Heart right ventricle (tissue), 16 donors: ENCODE measurements at regions not wholly inside any gene's neighbourhood (a gene's known extent, or its start where the extent isn't known, plus 50 kb on each side); places are given as distances from the start of the nearest gene placed in this dataset.
"Not testable (repeated sequence)": the region's sequence is repeated elsewhere in the genome, so short reads cannot be mapped to it uniquely, and the experiment has no call there.

Source experiments
- ATAC-seq, 8 donors: fragments of 200-7000 bp; cut with Tn5 transposase; one replicate each; pipeline ENCODE4 v1.9.1; 2020; ENCODE audit warnings: mild to moderate bottlenecking in 8 of 8, moderate library complexity in 8 of 8, moderate number of reproducible peaks in 1 of 8
- DNase-seq, 2 donors: peaks; one replicate each; pipeline ENCODE4 v3.0.0-alpha.2; 2020
- H3K27ac ChIP-seq, 10 donors: fragments of 200-600 bp; sonication (generic) in 2 of 10; one replicate each; pipeline versions ENCODE4 v1.5.0 to v1.8.0; 2020 to 2022; ENCODE audit warnings: mild to moderate bottlenecking in 3 of 10
- H3K27me3 ChIP-seq, 7 donors: fragments of 200-600 bp; one replicate each; pipeline ENCODE4 v1.8.0; 2021 to 2022; ENCODE audit warnings: mild to moderate bottlenecking in 2 of 7
- H3K36me3 ChIP-seq, 9 donors: fragments of 200-600 bp; sonication (generic) in 1 of 9; one replicate each; pipeline versions ENCODE4 v1.5.0 to v1.8.0; 2020 to 2022; ENCODE audit warnings: mild to moderate bottlenecking in 2 of 9
- H3K4me1 ChIP-seq, 9 donors: fragments of 200-600 bp; sonication (generic) in 1 of 9; one replicate each; pipeline versions ENCODE4 v1.5.0 to v1.8.0; 2020 to 2022; ENCODE audit warnings: mild to moderate bottlenecking in 4 of 9
- H3K4me3 ChIP-seq, 10 donors: fragments of 200-600 bp; sonication (generic) in 2 of 10; one replicate each; pipeline versions ENCODE4 v1.5.0 to v1.8.0; 2020 to 2022; ENCODE audit warnings: mild to moderate bottlenecking in 7 of 10, moderate library complexity in 2 of 10
- H3K9me3 ChIP-seq, 11 donors: fragments of 200-600 bp in 10 of 11; sonication (generic) in 2 of 11; one replicate each; pipeline versions ENCODE4 v1.5.0 to v1.8.0; 2013 to 2022; ENCODE audit warnings: mild to moderate bottlenecking in 2 of 11, control low read depth in 1 of 11, moderate library complexity in 1 of 11
- WGBS, 2 donors: extraction: QIAGEN DNeasy Blood & Tissue Kit; methylation state at CpG; one replicate each; pipeline ENCODE4 v1.1.7; 2013; ENCODE audit warnings: inconsistent platforms in 1 of 2; 5-methylcytosine and 5-hydroxymethylcytosine counted together
- intact Hi-C, 10 donors: fragments of 100-400 bp; cut with DNase I; formaldehyde crosslinking; loops; one replicate each; pipeline versions ENCODE4 v1.11.1 to v1.14.2; 2022
- TF ChIP-seq, protein P1 (sequence below), 9 donors: fragments of 200-600 bp; sonication (generic) in 2 of 9; IDR thresholded peaks; one replicate each; pipeline versions ENCODE4 v1.5.0 to v1.8.0; 2021 to 2022; ENCODE audit warnings: antibody characterized with exemption in 9 of 9, mild to moderate bottlenecking in 5 of 9, moderate library complexity in 1 of 9
- donor health status: Arrhythmogenic right ventricular cardiomyopathy.
- donor health status: ischemic (EF 13 %, LVEDD 7.1; RV severe dilation, severe dysfunction).
- donor health status: healthy with polysubstance abuse.
- donor health status: DM: no; HTN: yes; CAD: no.
- donor health status: DM: no; HTN: no; CAD: no.
- donor health status: ischemic (EF 25% LVEDD 6.9; RV normal size, moderate dysfunction).
- donor health status: ischemic (EF 25% LVEDD 5.7; RV mildly dilated, moderate dysfunction).
- donor health status: healthy.
- donor health status: DM: yes; HTN: yes; CAD: no.
- donor health status: Ischemic cardiomyopathy.
- donor health status: ischemic (EF 35%, LVEDD 5.7; RV mildly dilated, moderate dysfunction).
- donor health status: nonischemic (EF 11% LVEDD 7.7; RV severe dilation, severe dysfunction).
- donor health status: DM: yes; HTN: yes; CAD: no.
- donor health status: PGD.
- donor health status: ischemic (EF 29% LVEDD 5.4; RV normal size, mild dysfunction).
- donor health status: nonischemic (EF 23%, LVEDD 6.1; RV moderate dilation, normal function).

DNA sequence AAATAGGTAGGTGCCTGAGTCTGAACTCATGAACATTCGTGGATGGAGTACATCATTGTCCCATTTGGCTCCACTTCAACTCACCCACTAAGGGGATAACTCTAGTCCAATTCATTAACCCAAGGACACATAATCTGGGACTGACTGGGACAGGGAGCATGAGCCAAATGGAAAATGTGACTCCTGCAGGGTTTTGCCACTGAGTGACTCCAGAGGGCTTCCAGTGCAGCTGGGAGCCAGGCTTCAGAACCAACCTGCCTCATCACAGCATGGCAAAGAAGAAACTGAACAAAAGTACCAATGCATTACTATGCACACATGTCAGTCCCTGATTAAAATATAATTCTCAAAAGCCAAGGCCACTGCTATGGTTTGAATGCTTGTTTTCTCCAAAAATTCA lies 159.7 kb upstream of the SNX2 start:
- Histone ChIP-seq H3K4me3 (no peak overlapping the region), H3K36me3 (no peaks in the 10 kb centered on the region), H3K27me3 (no peaks in the 10 kb centered on the region), H3K9me3 (no peaks in the 10 kb centered on the region), H3K4me1 (no peaks in the 10 kb centered on the region), H3K27ac (no peak overlapping the region)
- no peak for ATAC-seq
- intact Hi-C loops: no loop called here
- no peak for DNase-seq
- 55 to 76% methylated on average over 1 of the region's 1 CpG for WGBS, 2 donors
- TF ChIP-seq, protein P1, sequence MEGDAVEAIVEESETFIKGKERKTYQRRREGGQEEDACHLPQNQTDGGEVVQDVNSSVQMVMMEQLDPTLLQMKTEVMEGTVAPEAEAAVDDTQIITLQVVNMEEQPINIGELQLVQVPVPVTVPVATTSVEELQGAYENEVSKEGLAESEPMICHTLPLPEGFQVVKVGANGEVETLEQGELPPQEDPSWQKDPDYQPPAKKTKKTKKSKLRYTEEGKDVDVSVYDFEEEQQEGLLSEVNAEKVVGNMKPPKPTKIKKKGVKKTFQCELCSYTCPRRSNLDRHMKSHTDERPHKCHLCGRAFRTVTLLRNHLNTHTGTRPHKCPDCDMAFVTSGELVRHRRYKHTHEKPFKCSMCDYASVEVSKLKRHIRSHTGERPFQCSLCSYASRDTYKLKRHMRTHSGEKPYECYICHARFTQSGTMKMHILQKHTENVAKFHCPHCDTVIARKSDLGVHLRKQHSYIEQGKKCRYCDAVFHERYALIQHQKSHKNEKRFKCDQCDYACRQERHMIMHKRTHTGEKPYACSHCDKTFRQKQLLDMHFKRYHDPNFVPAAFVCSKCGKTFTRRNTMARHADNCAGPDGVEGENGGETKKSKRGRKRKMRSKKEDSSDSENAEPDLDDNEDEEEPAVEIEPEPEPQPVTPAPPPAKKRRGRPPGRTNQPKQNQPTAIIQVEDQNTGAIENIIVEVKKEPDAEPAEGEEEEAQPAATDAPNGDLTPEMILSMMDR (IDR thresholded peaks at IDR 0.05): no peak

DNA sequence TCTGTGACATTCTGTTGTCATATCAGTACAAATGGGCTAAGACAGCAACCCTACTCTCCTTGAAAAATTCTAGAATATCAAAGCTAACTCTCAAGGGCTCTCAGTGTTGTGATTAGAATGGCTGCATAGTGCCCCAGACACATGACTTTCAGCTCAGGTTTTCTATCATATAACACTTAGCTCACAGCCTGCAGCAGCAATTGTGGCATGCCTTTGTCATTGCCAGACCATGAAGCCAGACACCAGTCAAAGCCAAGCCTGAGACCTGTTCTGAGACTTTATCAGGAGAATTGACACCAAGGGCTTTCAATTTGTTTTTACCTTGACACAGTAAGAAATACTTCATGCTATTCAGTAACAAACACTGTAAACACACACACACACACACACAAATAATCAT lies 159.0 kb upstream of the SNX2 start:
- Histone ChIP-seq H3K27ac (no peak overlapping the region), H3K4me3 (no peak overlapping the region), H3K9me3 (no peaks in the 10 kb centered on the region), H3K27me3 (no peaks in the 10 kb centered on the region), H3K36me3 (no peaks in the 10 kb centered on the region), H3K4me1 (no peaks in the 10 kb centered on the region)
- DNase-seq: no peak
- TF ChIP-seq, protein P1 (IDR thresholded peaks at IDR 0.05): no peak
- intact Hi-C loops: no loop called here
- no peak for ATAC-seq

DNA sequence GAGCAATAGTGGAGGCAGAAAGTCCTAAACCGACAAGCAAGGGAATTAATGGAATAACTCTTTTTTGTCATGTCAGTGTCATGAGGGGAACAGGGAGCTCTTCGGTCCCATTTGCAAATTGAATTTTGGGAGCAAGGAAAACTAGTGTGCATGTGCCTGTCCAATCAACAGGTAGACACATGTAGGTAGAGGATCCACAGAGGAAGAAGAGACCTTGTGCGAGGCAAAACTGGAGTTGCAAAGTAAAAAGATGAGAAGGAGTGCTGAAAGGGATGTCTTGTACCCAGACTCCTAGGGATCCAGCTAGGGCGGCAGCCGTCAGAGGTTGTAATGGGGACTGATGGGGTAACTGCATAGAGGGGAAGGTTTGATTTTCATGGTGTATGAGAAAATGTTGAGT lies 156.8 kb upstream of the SNX2 start:
- DNase-seq, H3K9me3 ChIP-seq, H3K36me3 ChIP-seq, H3K4me3 ChIP-seq, H3K27me3 ChIP-seq, intact Hi-C loops, H3K4me1 ChIP-seq, H3K27ac ChIP-seq, ATAC-seq: not testable (repeated sequence)
- WGBS, 2 donors: 91 to 93% methylated on average over 5 of the region's 5 CpGs

DNA sequence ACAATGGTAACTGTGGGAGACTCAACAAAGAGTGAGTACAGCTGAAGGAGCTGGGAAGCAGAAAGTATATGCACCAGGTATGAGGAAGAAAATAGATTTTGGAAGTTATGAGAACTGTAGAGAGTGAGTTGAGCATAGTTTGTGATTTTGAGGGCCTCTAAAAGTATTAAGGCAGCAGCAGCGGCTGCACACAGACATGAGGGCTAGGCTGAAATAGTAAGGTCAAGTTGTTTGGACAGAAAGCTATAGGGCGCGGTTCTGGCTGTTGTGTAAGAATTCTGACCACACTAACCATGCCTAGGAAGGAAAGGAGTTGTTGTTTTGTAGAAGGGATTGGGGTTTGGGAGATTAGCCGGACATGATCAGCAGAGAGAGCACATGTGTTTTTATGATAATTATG lies 154.1 kb upstream of the SNX2 start:
- DNase-seq, intact Hi-C loops, H3K4me1 ChIP-seq, H3K36me3 ChIP-seq, H3K4me3 ChIP-seq, H3K27me3 ChIP-seq, ATAC-seq, H3K9me3 ChIP-seq, H3K27ac ChIP-seq: not testable (repeated sequence)
- 89 to 94% methylated on average over 4 of the region's 4 CpGs for WGBS, 2 donors

DNA sequence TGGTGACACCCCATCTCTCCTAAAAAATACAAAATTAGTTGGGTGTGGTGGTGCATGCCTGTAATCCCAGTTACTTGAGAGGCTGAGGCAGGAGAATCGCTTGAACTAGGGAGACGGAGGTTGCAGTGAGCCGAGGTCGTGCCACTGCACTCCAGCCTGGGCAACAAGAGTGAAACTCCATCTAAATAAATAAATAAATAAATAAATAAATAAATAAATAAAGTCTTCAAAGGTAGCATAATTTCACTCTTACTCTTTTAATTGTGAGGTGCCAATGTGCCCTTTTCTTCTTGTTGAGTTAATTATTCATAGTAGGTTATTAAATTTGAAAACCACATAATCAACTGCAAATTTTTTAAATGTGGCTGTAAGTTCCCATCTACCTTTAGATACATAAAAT lies 146.2 kb upstream of the SNX2 start:
- H3K9me3 ChIP-seq, ATAC-seq, intact Hi-C loops, H3K36me3 ChIP-seq, H3K27me3 ChIP-seq, DNase-seq, H3K4me1 ChIP-seq, H3K4me3 ChIP-seq, H3K27ac ChIP-seq: not testable (repeated sequence)
- 92 to 94% methylated on average over 4 of the region's 4 CpGs for WGBS, 2 donors

DNA sequence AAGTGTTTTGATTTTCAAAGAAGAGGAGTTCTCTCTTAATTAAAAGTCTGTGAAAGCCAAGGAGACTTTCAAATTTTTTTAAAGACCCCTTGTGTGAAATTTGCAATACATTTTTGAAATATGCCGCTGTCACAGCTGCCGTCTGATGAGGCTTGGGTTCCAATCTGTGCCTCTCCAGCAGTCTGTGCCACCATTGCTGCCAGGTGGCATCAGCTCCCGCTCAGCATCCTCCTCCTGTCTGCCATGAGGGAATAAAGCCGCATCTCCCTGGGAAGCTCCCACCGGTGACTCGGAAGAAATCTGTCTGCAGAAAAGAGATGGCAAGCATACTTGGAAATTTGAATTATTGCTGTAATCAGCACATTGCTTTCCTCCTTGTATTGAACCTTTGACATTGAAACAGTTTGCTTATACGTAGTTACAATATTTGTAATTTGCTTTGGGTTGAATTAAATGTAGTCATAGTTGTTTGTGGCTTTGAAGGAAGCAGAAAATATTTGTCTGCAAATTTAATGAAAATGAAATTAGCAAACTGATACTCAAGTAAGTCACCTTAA lies 145.7 kb upstream of the SNX2 start:
- Histone ChIP-seq H3K4me3 (no peak overlapping the region), H3K36me3 (no peaks in the 10 kb centered on the region), H3K27ac (no peak overlapping the region), H3K4me1 (no peaks in the 10 kb centered on the region), H3K27me3 (no peaks in the 10 kb centered on the region), H3K9me3 (peaks cover 0 to 6% (median 0%) of the 10 kb centered on the region in 11 donors)
- DNase-seq (no peak), ATAC-seq (no peak)
- intact Hi-C loops: no loop called here
- TF ChIP-seq, protein P1 (IDR thresholded peaks at IDR 0.05): no peak
- WGBS, 2 donors: 88 to 89% methylated on average over 7 of the region's 7 CpGs
